DOHH2 (cell line): ENCODE measurements at regions not wholly inside any gene's neighbourhood (a gene's known extent, or its start where the extent isn't known, plus 50 kb on each side); places are given as distances from the start of the nearest gene placed in this dataset.

Experiments used
- H3F3A ChIP-seq: fragments of 200-600 bp; sonication (generic), shearing (Covaris generic); 2 replicates; pipeline ENCODE4 v1.6.0; 2016; ENCODE audit warnings: antibody characterized with exemption, mild to moderate bottlenecking; ENCODE audit not compliant: control insufficient read depth, insufficient read depth
- H3K27ac ChIP-seq: fragments of 200-600 bp; sonication (generic); 2 replicates; pipeline ENCODE4 v1.5.1; 2014; ENCODE audit warnings: low read depth, mild to moderate bottlenecking, low read length, moderate library complexity
- H3K27me3 ChIP-seq: fragments of 200-600 bp; sonication (generic); 2 replicates; pipeline ENCODE4 v1.6.1; 2014; ENCODE audit warnings: mild to moderate bottlenecking, low read length, mixed read lengths; ENCODE audit not compliant: control insufficient read depth
- H3K36me3 ChIP-seq: fragments of 200-600 bp; sonication (generic); 2 replicates; pipeline ENCODE4 v1.6.1; 2014; ENCODE audit warnings: mild to moderate bottlenecking, low read length, moderate library complexity, mixed read lengths; ENCODE audit not compliant: control insufficient read depth
- H3K4me1 ChIP-seq: fragments of 200-600 bp; sonication (generic); 2 replicates; pipeline ENCODE4 v1.6.1; 2014; ENCODE audit warnings: mild to moderate bottlenecking, low read length, mixed read lengths; ENCODE audit not compliant: control insufficient read depth
- H3K4me2 ChIP-seq: fragments of 200-600 bp; sonication (generic); 2 replicates; pipeline ENCODE4 v1.6.0; 2014; ENCODE audit warnings: mild to moderate bottlenecking, low read length, moderate library complexity
- H3K4me3 ChIP-seq: fragments of 200-600 bp; sonication (generic); 2 replicates; pipeline ENCODE4 v1.5.1; 2014; ENCODE audit warnings: mild to moderate bottlenecking, low read length, mixed read lengths
- H3K79me2 ChIP-seq: fragments of 200-600 bp; sonication (generic); 2 replicates; pipeline ENCODE4 v1.6.1; 2014; ENCODE audit warnings: mild to moderate bottlenecking, low read length, mixed read lengths; ENCODE audit not compliant: control insufficient read depth
- H3K9me2 ChIP-seq: fragments of 200-600 bp; sonication (generic); replicated peaks from 2 replicates; pipeline ENCODE4 v1.6.1; 2014; ENCODE audit warnings: mild to moderate bottlenecking, low read length, mixed read lengths; ENCODE audit not compliant: control insufficient read depth
- H3K9me3 ChIP-seq: fragments of 200-600 bp; sonication (generic); 2 replicates; pipeline ENCODE4 v1.6.1; 2014; ENCODE audit warnings: antibody characterized with exemption, low read length, mixed read lengths; ENCODE audit not compliant: control insufficient read depth, insufficient read depth
- H4K20me1 ChIP-seq: fragments of 200-600 bp; sonication (generic); 2 replicates; pipeline ENCODE4 v1.6.0; 2014; ENCODE audit warnings: low read depth, mild to moderate bottlenecking, antibody characterized with exemption, low read length, moderate library complexity; ENCODE audit not compliant: control insufficient read depth, insufficient read depth
- EZH2phosphoT487 ChIP-seq: fragments of 200-600 bp; sonication (generic); IDR thresholded peaks from 2 replicates; pipeline ENCODE4 v1.6.1; 2017; ENCODE audit warnings: borderline replicate concordance, mild to moderate bottlenecking, antibody characterized with exemption, low read length, moderate library complexity, mixed read lengths
- TF ChIP-seq, protein P1 (sequence below): fragments of 200-600 bp; sonication (generic); IDR thresholded peaks from one replicate; pipeline ENCODE4 v1.5.1; 2014; ENCODE audit warnings: antibody characterized with exemption, mild to moderate bottlenecking, low read depth, low read length; ENCODE audit not compliant: poor library complexity, severe bottlenecking

DNA sequence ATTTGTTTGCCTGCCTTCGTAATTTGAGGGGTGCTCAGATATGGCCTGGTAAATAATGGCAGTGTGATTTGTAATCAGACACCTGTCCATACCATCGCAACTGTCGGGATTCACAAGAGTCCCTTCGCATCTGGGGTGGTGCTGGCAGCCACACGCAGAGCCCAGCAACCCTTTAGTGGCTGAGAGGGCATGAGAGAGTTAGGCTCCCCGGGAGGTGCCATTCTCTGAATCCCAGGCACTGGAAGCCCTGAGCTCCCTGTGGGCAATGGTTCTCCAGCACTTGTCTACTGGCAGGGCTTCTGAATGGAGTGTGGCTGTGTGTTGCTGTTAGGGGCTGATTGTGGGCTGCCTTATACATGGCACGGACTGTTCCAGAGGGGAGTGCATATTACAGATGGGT lies 230.1 kb downstream of the EBLN2 start:
- Histone ChIP-seq H3K9me2 (no peaks in the 10 kb centered on the region), H3F3A (no peaks in the 10 kb centered on the region), H3K27me3 (no peaks in the 10 kb centered on the region), H3K4me2 (no peak overlapping the region), H3K36me3 (no peaks in the 10 kb centered on the region), H3K9me3 (no peaks in the 10 kb centered on the region), H3K4me1 (no peaks in the 10 kb centered on the region), H3K27ac (no peak overlapping the region), H4K20me1 (no peaks in the 10 kb centered on the region), H3K4me3 (no peak overlapping the region), H3K79me2 (no peaks in the 10 kb centered on the region)
- TF ChIP-seq EZH2phosphoT487 = no peak
- TF ChIP-seq, protein P1, sequence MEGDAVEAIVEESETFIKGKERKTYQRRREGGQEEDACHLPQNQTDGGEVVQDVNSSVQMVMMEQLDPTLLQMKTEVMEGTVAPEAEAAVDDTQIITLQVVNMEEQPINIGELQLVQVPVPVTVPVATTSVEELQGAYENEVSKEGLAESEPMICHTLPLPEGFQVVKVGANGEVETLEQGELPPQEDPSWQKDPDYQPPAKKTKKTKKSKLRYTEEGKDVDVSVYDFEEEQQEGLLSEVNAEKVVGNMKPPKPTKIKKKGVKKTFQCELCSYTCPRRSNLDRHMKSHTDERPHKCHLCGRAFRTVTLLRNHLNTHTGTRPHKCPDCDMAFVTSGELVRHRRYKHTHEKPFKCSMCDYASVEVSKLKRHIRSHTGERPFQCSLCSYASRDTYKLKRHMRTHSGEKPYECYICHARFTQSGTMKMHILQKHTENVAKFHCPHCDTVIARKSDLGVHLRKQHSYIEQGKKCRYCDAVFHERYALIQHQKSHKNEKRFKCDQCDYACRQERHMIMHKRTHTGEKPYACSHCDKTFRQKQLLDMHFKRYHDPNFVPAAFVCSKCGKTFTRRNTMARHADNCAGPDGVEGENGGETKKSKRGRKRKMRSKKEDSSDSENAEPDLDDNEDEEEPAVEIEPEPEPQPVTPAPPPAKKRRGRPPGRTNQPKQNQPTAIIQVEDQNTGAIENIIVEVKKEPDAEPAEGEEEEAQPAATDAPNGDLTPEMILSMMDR = no peak

DNA sequence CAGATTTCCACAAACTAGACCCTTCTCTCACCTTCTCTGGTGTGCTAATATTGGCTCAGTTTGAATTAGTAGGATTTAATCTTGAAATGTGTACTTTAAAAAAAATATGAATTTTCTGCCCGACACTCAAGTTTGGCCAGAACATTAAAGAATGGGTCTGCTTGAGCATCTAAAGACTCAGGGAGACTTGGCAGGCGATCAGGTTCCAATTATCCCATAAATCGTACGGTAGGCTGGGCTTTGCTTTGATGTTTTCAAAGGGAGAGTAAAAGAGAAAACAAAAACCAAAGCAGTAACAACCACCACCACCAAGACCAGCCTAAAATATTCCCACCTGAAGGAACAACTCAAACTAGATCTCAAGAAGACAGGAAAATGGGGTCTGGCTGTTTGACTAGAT lies 230.8 kb downstream of the EBLN2 start:
- no peaks in the 10 kb centered on the region for H3K79me2 ChIP-seq
- no peaks in the 10 kb centered on the region for H3K36me3 ChIP-seq
- H3K9me3 ChIP-seq = no peaks in the 10 kb centered on the region
- H3K27ac ChIP-seq = no peak overlapping the region
- H3K27me3 ChIP-seq = no peaks in the 10 kb centered on the region
- TF ChIP-seq, protein P1 = no peak
- TF ChIP-seq EZH2phosphoT487 = no peak
- H4K20me1 ChIP-seq = no peaks in the 10 kb centered on the region
- H3K4me1 ChIP-seq = no peaks in the 10 kb centered on the region
- no peaks in the 10 kb centered on the region for H3K9me2 ChIP-seq
- no peak overlapping the region for H3K4me2 ChIP-seq
- no peak overlapping the region for H3K4me3 ChIP-seq
- H3F3A ChIP-seq = no peaks in the 10 kb centered on the region

DNA sequence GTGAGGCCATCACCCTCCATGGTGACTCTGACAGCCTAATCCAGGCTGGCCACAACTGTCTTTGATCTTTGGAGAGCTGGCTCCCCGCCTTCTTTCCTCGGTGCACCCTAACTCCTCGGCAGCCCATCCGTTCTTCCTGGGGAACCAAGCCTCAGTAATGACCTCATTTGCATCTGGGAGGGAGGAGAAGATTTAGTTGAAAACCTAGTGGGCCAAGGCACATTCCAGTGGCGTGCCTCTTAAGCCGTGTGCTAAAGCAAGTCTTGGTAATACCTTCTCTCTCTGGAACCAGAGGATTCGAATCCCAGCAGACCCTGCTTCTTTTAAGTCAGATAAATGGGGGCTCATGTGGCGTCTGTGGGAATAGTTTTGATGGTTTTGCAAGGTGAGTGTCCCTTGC lies 233.1 kb downstream of the EBLN2 start:
- Histone ChIP-seq H3F3A (no peaks in the 10 kb centered on the region), H4K20me1 (no peaks in the 10 kb centered on the region), H3K27ac (no peak overlapping the region), H3K36me3 (no peaks in the 10 kb centered on the region), H3K9me3 (no peaks in the 10 kb centered on the region), H3K4me1 (no peaks in the 10 kb centered on the region), H3K9me2 (no peaks in the 10 kb centered on the region), H3K79me2 (no peaks in the 10 kb centered on the region), H3K4me2 (no peak overlapping the region), H3K27me3 (no peaks in the 10 kb centered on the region), H3K4me3 (no peak overlapping the region)
- no peak for TF ChIP-seq EZH2phosphoT487
- TF ChIP-seq, protein P1 = no peak
